ENCODE measurements at regions not wholly inside any gene's neighbourhood (a gene's known extent, or its start where the extent isn't known, plus 50 kb on each side); places are given as distances from the start of the nearest gene placed in this dataset.

DNA sequence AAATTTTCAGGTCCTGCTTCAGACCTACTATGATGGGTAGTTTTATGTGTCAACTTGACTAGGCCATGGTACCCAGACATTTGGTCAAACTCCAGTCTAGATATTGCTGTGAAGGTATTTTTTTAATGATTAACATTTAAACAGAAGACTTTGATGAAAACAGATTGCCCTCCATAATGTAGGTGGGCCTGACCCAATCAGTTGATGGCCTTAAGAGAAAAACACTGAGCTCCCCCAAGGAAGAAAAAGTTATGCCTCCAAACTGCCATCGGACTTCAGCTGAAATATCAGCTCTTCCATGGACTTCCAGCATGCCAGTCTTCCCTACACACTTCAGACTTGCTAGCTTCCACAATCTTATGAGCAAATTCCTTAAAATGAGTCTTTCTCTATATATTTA, 67.3 kb upstream of the TYRP1 start:
- TF ChIP-seq, protein P1, sequence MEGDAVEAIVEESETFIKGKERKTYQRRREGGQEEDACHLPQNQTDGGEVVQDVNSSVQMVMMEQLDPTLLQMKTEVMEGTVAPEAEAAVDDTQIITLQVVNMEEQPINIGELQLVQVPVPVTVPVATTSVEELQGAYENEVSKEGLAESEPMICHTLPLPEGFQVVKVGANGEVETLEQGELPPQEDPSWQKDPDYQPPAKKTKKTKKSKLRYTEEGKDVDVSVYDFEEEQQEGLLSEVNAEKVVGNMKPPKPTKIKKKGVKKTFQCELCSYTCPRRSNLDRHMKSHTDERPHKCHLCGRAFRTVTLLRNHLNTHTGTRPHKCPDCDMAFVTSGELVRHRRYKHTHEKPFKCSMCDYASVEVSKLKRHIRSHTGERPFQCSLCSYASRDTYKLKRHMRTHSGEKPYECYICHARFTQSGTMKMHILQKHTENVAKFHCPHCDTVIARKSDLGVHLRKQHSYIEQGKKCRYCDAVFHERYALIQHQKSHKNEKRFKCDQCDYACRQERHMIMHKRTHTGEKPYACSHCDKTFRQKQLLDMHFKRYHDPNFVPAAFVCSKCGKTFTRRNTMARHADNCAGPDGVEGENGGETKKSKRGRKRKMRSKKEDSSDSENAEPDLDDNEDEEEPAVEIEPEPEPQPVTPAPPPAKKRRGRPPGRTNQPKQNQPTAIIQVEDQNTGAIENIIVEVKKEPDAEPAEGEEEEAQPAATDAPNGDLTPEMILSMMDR (IDR thresholded peaks at IDR 0.05) = no peak
- H3K27ac Mint-ChIP-seq = no peak overlapping the region
- H3K4me1 Mint-ChIP-seq = no peaks in the 10 kb centered on the region
- no peak overlapping the region for H3K4me3 Mint-ChIP-seq
- no peaks in the 10 kb centered on the region for H3K9me3 Mint-ChIP-seq
- no peaks in the 10 kb centered on the region for H3K27me3 Mint-ChIP-seq (ENCODE audit: low read depth, poor library complexity)
- DNase-seq = no peak
- no peaks in the 10 kb centered on the region for H3K36me3 Mint-ChIP-seq (ENCODE audit: low read depth)

DNA sequence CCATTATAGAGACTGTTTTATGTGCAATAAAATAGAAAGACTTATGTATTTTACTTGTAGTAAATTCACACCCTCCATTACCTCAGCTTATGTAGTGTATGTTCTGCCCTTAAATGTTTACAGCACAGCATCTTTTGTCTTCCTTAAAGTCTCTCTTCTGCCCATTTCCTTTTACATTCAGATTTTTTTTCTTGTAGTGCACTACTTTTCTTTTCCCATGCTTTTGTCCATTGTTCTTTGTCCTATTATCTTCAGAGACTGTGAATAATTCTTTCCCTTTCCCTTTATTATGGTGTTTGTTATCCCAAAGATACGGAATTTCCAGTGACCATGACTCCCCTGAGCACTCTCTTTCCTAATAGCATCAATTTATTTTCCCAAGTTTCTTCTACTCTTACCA, 66.1 kb upstream of the TYRP1 start:
- Mint-ChIP-seq H3K36me3 (ENCODE audit: low read depth) (no peaks in the 10 kb centered on the region), H3K4me3 (no peak overlapping the region), H3K27me3 (ENCODE audit: low read depth, poor library complexity) (no peaks in the 10 kb centered on the region), H3K27ac (no peak overlapping the region), H3K4me1 (no peaks in the 10 kb centered on the region), H3K9me3 (no peaks in the 10 kb centered on the region)
- TF ChIP-seq, protein P1 (IDR thresholded peaks at IDR 0.05) = no peak
- no peak for DNase-seq

DNA sequence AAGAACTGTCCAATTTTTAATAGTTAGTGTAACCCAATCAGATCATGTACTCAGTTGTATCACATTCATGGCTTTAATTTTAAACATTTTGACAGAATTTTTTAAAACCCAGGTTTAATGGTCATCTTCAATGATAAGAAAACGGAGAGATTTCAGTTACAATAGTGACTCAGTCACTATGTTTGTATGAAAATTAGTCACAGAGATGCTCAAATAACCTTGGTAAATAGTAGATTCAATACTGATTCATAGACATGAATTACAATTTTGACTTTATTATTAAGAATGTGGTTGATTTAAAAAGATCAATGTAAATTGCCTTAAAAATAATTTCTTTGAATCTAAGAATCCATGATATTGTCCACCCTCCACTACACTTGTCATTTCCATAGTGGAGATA, 64.6 kb upstream of the TYRP1 start:
- TF ChIP-seq, protein P1 (IDR thresholded peaks at IDR 0.05) = no peak
- Mint-ChIP-seq H3K4me1 (no peaks in the 10 kb centered on the region), H3K36me3 (ENCODE audit: low read depth) (no peaks in the 10 kb centered on the region), H3K4me3 (no peak overlapping the region), H3K27me3 (ENCODE audit: low read depth, poor library complexity) (no peaks in the 10 kb centered on the region), H3K27ac (no peak overlapping the region), H3K9me3 (no peaks in the 10 kb centered on the region)
- no peak for DNase-seq

DNA sequence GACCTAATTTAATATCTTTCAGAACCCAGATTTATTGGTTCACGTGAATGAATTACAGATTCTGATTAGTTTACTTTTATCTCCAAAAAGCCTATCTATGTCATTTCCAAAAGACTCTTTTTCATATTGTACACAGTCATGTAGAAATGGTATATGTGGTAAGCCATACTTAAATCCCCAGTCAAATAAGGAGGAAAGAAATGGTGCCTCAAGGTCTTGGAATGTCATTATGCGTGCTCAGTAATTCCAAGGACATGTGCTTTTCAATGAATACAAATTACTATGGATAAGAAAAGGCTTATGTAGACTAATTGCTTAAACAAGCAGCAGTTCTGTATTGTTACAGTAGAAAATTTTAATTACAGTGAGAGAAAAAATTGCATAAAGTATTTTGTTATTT, 64.1 kb upstream of the TYRP1 start:
- H3K4me3 Mint-ChIP-seq = no peak overlapping the region
- no peak overlapping the region for H3K27ac Mint-ChIP-seq
- no peaks in the 10 kb centered on the region for H3K4me1 Mint-ChIP-seq
- H3K27me3 Mint-ChIP-seq (ENCODE audit: low read depth, poor library complexity) = no peaks in the 10 kb centered on the region
- TF ChIP-seq, protein P1 (IDR thresholded peaks at IDR 0.05) = no peak
- no peaks in the 10 kb centered on the region for H3K36me3 Mint-ChIP-seq (ENCODE audit: low read depth)
- no peaks in the 10 kb centered on the region for H3K9me3 Mint-ChIP-seq
- no peak for DNase-seq

DNA sequence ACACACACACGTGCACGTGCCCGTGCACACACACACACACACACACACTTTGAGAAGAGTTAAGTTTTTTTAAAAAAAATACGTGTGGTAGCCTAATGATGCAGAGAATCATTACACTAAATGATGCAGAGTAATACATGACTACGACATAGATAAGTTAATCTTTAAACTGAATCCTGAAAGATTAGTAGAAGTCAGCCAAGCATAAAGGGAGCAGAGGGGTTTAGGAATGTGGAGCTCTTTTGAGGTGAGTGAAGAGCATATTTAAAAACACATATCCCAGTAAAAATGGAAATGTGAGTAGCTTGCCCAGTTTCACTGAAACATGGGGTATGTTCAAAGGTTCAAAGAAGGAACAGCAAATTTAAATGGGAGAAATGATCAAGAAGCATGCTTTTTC, 61.3 kb upstream of the TYRP1 start:
- no peaks in the 10 kb centered on the region for H3K36me3 Mint-ChIP-seq (ENCODE audit: low read depth)
- H3K27ac Mint-ChIP-seq = no peak overlapping the region
- no peak overlapping the region for H3K4me3 Mint-ChIP-seq
- DNase-seq = no peak
- no peaks in the 10 kb centered on the region for H3K27me3 Mint-ChIP-seq (ENCODE audit: low read depth, poor library complexity)
- no peaks in the 10 kb centered on the region for H3K9me3 Mint-ChIP-seq
- H3K4me1 Mint-ChIP-seq = peaks cover 6% of the 10 kb centered on the region
- TF ChIP-seq, protein P1 (IDR thresholded peaks at IDR 0.05) = no peak

DNA sequence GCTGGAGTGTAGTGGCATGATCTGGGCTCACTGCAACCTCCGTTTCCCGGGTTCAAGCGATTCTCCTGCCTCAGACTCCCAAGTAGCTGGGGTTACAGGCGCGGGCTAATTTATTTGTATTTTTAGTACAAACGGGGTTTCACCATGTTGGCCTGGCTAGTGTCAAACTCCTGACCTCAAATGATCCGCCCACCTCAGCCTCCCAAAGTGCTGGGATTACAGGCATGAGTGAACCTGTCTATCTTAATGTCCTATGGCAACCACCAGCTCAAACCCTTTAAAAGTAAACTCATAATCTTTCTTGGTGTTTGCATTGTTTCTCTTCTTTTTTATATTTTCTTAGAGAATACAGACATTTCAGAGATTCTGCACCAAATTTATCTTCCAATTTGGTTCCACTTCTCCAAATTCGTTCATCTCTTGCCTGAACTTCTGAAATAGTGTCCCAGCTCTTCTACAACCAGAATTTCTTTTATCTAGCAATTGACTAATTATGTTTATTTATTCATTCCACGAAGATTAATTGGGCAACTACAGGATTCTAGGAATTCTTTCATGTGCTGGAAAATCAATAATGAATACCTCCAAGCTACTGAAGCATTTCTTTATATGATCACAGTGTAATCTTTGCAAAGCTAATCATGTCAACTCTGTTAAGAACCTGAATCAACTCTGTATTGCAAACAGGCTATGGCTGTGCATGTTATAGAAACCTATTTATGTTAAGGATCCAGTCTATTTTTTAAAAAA, 60.0 kb upstream of the TYRP1 start:
- Mint-ChIP-seq H3K27ac (no peak overlapping the region), H3K4me1 (peaks cover 6% of the 10 kb centered on the region), H3K27me3 (ENCODE audit: low read depth, poor library complexity) (no peaks in the 10 kb centered on the region), H3K36me3 (ENCODE audit: low read depth) (no peaks in the 10 kb centered on the region), H3K4me3 (no peak overlapping the region), H3K9me3 (no peaks in the 10 kb centered on the region)
- no peak for DNase-seq
- TF ChIP-seq, protein P1 (IDR thresholded peaks at IDR 0.05) = no peak
